ENCODE measurements at regions not wholly inside any gene's neighbourhood (a gene's known extent, or its start where the extent isn't known, plus 50 kb on each side); places are given as distances from the start of the nearest gene placed in this dataset.

DNA sequence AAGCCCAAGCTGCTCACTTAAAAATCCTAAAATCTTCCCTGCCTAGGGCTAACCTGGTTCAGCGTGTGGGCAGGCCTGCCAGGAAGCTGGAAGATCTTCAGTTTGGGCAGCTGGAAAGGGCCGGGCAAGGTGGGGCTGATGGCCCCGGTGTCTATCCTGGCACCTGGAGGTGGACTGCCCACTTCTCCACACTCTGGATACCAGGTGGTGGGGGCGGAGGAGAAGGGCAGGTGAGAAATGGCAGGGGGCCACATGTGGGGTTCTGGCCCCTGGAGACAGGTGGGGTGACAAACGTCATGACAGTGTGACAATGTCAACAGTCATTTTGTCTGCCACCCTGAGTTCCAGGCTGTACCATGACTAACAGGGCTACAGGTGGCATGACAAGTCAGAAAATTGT lies 78.5 kb upstream of the C16orf82 start:
- TF ChIP-seq, protein P1, sequence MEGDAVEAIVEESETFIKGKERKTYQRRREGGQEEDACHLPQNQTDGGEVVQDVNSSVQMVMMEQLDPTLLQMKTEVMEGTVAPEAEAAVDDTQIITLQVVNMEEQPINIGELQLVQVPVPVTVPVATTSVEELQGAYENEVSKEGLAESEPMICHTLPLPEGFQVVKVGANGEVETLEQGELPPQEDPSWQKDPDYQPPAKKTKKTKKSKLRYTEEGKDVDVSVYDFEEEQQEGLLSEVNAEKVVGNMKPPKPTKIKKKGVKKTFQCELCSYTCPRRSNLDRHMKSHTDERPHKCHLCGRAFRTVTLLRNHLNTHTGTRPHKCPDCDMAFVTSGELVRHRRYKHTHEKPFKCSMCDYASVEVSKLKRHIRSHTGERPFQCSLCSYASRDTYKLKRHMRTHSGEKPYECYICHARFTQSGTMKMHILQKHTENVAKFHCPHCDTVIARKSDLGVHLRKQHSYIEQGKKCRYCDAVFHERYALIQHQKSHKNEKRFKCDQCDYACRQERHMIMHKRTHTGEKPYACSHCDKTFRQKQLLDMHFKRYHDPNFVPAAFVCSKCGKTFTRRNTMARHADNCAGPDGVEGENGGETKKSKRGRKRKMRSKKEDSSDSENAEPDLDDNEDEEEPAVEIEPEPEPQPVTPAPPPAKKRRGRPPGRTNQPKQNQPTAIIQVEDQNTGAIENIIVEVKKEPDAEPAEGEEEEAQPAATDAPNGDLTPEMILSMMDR (IDR thresholded peaks at IDR 0.05) = no peak
- no peak for TF ChIP-seq POLR2A (IDR thresholded peaks at IDR 0.05)
